PC-9 (cell line): ENCODE measurements at regions not wholly inside any gene's neighbourhood (a gene's known extent, or its start where the extent isn't known, plus 50 kb on each side); places are given as distances from the start of the nearest gene placed in this dataset.

Source experiments
- EZH2 ChIP-seq: fragments of 200-600 bp; sonication (generic); IDR thresholded peaks from 2 replicates; pipeline ENCODE4 v1.8.0; 2017; ENCODE audit warnings: antibody characterized with exemption, low read depth
- TF ChIP-seq, protein P1 (sequence below): fragments of 200-600 bp; sonication (generic); conservative IDR thresholded peaks from 2 replicates; pipeline ENCODE4 v1.6.1; 2017; ENCODE audit warnings: mixed run types, antibody characterized with exemption, mild to moderate bottlenecking, moderate library complexity

GRCh38 chr9:134247918-134248631 lies 78.2 kb upstream of the RXRA start:
- TF ChIP-seq, protein P1, sequence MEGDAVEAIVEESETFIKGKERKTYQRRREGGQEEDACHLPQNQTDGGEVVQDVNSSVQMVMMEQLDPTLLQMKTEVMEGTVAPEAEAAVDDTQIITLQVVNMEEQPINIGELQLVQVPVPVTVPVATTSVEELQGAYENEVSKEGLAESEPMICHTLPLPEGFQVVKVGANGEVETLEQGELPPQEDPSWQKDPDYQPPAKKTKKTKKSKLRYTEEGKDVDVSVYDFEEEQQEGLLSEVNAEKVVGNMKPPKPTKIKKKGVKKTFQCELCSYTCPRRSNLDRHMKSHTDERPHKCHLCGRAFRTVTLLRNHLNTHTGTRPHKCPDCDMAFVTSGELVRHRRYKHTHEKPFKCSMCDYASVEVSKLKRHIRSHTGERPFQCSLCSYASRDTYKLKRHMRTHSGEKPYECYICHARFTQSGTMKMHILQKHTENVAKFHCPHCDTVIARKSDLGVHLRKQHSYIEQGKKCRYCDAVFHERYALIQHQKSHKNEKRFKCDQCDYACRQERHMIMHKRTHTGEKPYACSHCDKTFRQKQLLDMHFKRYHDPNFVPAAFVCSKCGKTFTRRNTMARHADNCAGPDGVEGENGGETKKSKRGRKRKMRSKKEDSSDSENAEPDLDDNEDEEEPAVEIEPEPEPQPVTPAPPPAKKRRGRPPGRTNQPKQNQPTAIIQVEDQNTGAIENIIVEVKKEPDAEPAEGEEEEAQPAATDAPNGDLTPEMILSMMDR, result no peak
- no peak for TF ChIP-seq EZH2
